ENCODE measurements at regions not wholly inside any gene's neighbourhood (a gene's known extent, or its start where the extent isn't known, plus 50 kb on each side); places are given as distances from the start of the nearest gene placed in this dataset.

- H3K4me1 Mint-ChIP-seq (ENCODE audit: low read depth, unreplicated experiment) = peaks cover 3% of the 10 kb centered on the region
- no peak overlapping the region for H3K27ac Mint-ChIP-seq (ENCODE audit: unreplicated experiment)
- no peaks in the 10 kb centered on the region for H3K27me3 Mint-ChIP-seq (ENCODE audit: unreplicated experiment)
- H3K4me3 Mint-ChIP-seq (ENCODE audit: unreplicated experiment) = no peak overlapping the region
- no peak for TF ChIP-seq CTCF (IDR thresholded peaks at IDR 0.05; ENCODE audit: partially characterized antibody, unreplicated experiment)
- no peak for DNase-seq
- H3K9me3 Mint-ChIP-seq (ENCODE audit: unreplicated experiment) = peaks cover 3% of the 10 kb centered on the region
- H3K36me3 Mint-ChIP-seq (ENCODE audit: unreplicated experiment) = no peaks in the 10 kb centered on the region
Observed at GRCh38 chr2:222779145-222779832, 81.5 kb upstream of the ACSL3 start.

GRCh38 chr2:222780051-222780450 is 80.8 kb upstream of the ACSL3 start:
- DNase-seq = no peak
- Mint-ChIP-seq H3K27me3 (ENCODE audit: unreplicated experiment) (no peaks in the 10 kb centered on the region), H3K4me1 (ENCODE audit: low read depth, unreplicated experiment) (peaks cover under 1% of the 10 kb centered on the region), H3K36me3 (ENCODE audit: unreplicated experiment) (no peaks in the 10 kb centered on the region), H3K27ac (ENCODE audit: unreplicated experiment) (no peak overlapping the region), H3K9me3 (ENCODE audit: unreplicated experiment) (peaks cover 3% of the 10 kb centered on the region), H3K4me3 (ENCODE audit: unreplicated experiment) (no peak overlapping the region)
- no peak for TF ChIP-seq CTCF (IDR thresholded peaks at IDR 0.05; ENCODE audit: partially characterized antibody, unreplicated experiment)

- no peaks in the 10 kb centered on the region for H3K36me3 Mint-ChIP-seq (ENCODE audit: unreplicated experiment)
- no peak overlapping the region for H3K4me3 Mint-ChIP-seq (ENCODE audit: unreplicated experiment)
- H3K4me1 Mint-ChIP-seq (ENCODE audit: low read depth, unreplicated experiment) = no peaks in the 10 kb centered on the region
- no peak for DNase-seq
- TF ChIP-seq CTCF (IDR thresholded peaks at IDR 0.05; ENCODE audit: partially characterized antibody, unreplicated experiment) = no peak
- no peak overlapping the region for H3K27ac Mint-ChIP-seq (ENCODE audit: unreplicated experiment)
- H3K9me3 Mint-ChIP-seq (ENCODE audit: unreplicated experiment) = peaks cover 3% of the 10 kb centered on the region
- no peaks in the 10 kb centered on the region for H3K27me3 Mint-ChIP-seq (ENCODE audit: unreplicated experiment)
Observed at GRCh38 chr2:222782201-222782730, 78.6 kb upstream of the ACSL3 start.

- Mint-ChIP-seq H3K27me3 (ENCODE audit: unreplicated experiment) (no peaks in the 10 kb centered on the region), H3K4me3 (ENCODE audit: unreplicated experiment) (no peak overlapping the region), H3K4me1 (ENCODE audit: low read depth, unreplicated experiment) (no peaks in the 10 kb centered on the region), H3K27ac (ENCODE audit: unreplicated experiment) (no peak overlapping the region), H3K9me3 (ENCODE audit: unreplicated experiment) (no peaks in the 10 kb centered on the region), H3K36me3 (ENCODE audit: unreplicated experiment) (no peaks in the 10 kb centered on the region)
- no peak for TF ChIP-seq CTCF (IDR thresholded peaks at IDR 0.05; ENCODE audit: partially characterized antibody, unreplicated experiment)
- no peak for DNase-seq
Observed at GRCh38 chr2:222783592-222783991, 77.2 kb upstream of the ACSL3 start.

GRCh38 chr2:222790932-222791331 is 69.9 kb upstream of the ACSL3 start:
- H3K4me3 Mint-ChIP-seq (ENCODE audit: unreplicated experiment) = no peak overlapping the region
- peaks cover 4% of the 10 kb centered on the region for H3K36me3 Mint-ChIP-seq (ENCODE audit: unreplicated experiment)
- TF ChIP-seq CTCF (IDR thresholded peaks at IDR 0.05; ENCODE audit: partially characterized antibody, unreplicated experiment) = no peak
- H3K9me3 Mint-ChIP-seq (ENCODE audit: unreplicated experiment) = peaks cover 3% of the 10 kb centered on the region
- peaks cover 3% of the 10 kb centered on the region for H3K27me3 Mint-ChIP-seq (ENCODE audit: unreplicated experiment)
- H3K4me1 Mint-ChIP-seq (ENCODE audit: low read depth, unreplicated experiment) = peaks cover 9% of the 10 kb centered on the region
- DNase-seq = no peak
- H3K27ac Mint-ChIP-seq (ENCODE audit: unreplicated experiment) = no peak overlapping the region

Measured in glutamatergic neuron (in vitro differentiated cells).